Activated CD8-positive, alpha-beta memory T cell treated with anti-CD3 and anti-CD28 coated beads, Interleukin-2, amount 50 U/mL, for 48 hours (primary cell): ENCODE measurements at regions not wholly inside any gene's neighbourhood (a gene's known extent, or its start where the extent isn't known, plus 50 kb on each side); places are given as distances from the start of the nearest gene placed in this dataset.

ENCODE experiments used
- DNase-seq: peaks from one replicate; pipeline ENCODE4 v3.0.0-alpha.2; 2020

DNA sequence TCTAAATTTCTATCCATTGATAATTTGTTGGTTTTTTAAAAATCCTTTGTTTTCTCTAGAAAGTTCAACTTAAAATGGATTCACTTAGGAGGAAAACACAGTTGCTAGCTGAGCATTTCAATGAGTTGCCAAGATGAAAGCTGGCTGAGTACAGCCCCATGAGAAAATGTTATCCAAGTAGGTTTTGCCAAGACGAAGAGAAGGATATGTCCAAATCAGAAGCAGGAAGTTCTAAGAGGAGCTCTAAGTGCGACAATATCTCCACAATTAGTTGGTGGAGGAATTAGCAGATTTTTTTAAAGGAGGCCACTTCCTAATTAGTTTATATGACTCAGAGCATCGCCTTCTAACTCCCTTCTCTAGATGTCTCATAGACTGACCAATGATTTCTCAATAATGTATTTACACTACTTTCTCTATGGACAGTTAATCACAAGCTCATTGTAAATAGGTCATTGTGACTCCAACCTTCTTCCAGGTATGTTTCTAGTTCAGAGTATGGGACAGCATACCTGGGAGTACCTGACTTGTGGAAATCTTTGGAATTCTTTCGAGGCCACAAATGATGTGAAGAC is 873.3 kb upstream of the SOX9 start:
- DNase-seq: no peak

DNA sequence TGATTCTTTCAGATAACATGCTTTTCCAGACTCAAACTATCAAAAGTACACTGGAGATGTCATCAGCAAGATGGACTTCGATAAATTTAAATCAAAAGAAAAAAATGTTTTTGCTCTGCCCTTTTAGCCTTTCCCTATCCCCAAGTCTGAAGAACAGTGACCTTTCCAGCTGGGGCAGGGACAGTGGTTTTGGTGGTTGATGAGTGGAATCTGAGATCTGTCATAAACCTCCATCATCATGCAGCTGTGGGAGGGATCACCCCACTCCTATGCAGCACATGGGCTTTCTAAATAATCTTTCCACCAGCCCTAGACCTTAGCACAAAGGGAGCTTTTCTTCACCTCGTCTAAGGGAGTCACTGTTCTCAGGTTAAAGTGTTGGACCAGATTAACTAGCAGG is 869.5 kb upstream of the SOX9 start:
- no peak for DNase-seq

DNA sequence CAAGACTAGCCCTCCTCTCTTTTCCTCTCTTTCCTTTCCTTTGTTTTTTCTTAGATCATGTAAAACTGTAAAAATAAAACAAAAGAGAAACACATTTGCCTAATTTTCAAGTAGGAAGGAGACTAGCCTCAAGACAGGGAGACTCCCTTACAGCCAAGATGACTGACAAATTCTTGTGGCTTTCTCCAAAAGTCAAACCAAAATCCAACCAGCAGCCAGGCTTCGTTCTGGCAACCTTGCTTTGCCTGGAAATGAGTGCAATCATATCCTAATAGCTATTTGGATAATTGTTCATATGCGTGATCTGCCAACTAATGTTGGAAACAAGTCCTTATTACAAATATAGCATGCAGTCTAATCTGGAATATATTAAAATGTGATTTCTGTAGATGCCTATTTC is 868.9 kb upstream of the SOX9 start:
- no peak for DNase-seq

DNA sequence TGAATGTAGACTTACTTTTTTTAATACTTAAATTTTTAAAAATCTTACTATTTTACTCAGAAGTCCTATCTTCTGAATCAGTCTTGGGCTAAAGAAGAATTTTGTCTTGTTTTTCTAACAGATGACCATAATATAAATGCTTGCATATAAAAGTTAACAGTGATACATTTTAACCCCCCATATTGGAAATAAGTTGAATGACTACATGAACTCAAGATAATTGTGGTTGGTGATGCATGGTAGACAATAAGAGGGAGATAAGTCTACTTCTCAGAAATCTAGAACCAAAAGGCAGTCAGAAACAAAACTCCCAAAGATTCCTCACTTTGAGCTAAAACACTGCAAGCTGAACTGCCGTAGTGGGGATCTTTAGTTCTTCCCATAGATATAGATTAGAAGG is 868.4 kb upstream of the SOX9 start:
- DNase-seq: no peak

DNA sequence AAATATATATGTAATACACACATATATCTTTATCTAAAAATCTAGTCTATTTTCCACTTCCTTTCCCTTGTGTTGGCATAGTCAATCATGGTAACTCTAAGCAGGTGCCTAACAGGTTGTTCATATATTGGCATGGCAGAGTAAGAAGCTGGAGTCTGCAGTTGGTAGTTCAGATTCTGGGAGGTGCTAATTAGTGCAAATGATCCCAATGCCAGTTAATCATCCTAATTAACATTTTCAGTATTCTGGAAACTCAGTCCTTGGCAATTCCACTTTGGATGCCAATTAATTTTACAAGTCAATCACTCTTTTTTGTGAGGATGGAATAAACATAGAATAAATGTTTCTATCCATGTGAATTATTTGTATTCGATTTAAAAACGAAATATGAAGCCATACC is 863.7 kb upstream of the SOX9 start:
- no peak for DNase-seq

DNA sequence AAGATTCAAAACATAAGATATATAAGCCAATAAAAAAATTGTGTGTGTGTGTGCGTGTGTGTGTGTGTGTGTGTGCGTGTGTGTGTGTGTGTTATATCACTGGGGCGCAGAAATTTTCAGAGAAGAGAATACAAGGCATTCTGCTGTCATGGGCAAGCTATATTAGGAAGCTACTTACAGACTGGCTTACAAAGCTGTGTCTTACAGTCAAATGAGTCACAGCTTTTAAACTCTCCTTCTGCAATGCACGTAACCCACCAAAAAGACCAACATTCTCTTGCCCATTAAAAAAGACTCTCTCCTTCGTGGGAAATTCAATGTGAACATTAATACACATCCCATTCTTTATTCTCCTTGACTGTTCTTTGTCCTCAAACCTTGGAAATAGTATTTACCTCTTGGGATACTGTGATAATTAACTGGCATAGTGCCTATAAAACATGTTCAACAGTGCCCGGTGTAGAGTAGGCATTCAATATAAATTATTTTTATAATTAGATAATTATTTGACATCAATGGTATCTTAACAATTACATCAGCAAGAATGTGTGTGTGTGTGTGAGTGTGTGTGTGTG is 860.4 kb upstream of the SOX9 start:
- DNase-seq: no peak

DNA sequence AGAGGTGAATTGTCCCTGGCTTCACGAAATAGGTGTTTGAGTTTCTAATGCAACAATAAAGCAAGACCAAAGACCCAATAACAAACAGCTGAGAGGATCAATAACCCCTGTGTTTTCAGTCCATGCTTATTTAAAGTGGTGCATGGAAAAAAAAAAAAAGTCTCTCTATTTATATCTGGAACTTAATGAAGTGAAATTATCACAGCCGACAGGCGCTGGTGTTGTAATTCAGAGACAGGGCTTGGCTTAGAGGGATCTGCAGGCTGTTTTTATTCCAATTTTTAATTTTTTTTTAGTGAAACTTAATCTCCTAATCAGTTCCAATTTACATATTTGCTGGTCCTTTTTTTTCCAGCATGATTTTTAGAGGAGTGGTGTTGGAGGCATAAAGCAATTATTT is 858.2 kb upstream of the SOX9 start:
- no peak for DNase-seq

DNA sequence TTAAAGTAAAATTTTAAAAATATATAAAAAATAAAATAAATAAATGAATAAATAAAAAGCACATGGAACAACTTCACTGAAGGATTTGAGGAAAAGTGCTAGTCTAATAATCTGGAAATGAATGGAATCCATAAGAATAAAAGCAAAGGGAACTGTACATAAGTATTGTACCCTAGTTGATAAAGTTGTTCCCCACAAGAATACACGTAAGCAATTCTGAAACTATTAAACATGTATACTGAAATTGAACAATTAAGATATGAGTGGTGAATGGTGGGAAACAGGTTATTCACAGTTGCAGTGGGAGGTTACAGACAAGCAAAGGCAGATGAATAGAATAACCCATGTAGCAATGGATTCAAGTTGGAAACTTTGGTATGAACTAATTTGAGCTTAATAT is 853.2 kb upstream of the SOX9 start:
- DNase-seq: no peak

DNA sequence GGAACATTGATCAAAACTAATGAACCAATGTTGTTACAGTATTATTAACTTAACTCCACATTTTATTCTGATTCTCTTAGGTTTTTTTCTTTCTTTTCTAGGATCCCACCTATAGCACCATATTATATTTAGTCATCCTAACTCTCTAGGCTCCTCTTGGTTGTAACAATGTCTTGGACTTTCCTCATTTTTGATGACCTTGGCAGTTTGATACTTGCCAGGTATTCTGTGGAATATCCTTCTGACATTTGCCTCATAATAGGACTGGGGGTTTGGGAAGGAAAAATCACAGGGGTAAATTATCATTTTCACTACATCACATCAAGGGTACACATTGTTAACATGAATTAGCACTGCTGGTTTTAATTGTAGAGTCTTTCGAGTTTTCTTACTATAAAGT is 851.6 kb upstream of the SOX9 start:
- DNase-seq: no peak

DNA sequence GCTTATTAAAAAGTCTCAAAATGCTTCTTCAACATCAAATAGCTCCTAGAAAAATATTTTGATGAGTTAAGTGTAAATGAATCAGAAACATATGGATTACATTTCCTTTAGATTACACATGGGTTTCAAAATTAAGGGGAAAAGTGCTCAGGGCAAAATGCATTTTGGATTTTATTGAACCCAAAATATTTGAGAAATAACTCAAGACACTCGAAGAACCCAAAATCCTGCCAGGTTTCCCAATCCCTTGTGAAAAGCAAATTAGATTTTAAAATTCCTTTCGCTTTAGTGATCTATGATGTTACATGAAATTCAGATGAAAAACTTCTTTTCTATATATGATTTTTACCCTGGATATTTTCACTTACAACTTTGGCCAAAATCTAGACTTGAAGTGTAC is 847.4 kb upstream of the SOX9 start:
- no peak for DNase-seq

DNA sequence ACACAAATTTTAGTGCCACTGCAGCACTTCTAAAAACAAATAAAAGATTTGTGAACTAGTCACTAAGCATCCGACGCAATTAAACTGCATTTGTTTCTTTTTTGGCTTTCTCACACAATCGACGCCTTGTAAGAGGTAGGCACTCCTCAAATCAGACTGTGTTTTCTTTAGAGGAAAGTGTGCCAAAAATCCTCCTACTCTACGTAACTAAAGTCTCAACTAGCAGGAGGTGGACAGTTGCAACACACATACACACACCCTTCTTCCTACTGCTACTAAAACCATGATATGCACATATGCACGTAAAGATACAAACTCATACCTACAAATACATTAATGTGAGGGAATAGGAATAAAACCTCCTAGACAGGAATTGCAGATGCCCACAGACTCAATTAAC is 844.7 kb upstream of the SOX9 start:
- no peak for DNase-seq

DNA sequence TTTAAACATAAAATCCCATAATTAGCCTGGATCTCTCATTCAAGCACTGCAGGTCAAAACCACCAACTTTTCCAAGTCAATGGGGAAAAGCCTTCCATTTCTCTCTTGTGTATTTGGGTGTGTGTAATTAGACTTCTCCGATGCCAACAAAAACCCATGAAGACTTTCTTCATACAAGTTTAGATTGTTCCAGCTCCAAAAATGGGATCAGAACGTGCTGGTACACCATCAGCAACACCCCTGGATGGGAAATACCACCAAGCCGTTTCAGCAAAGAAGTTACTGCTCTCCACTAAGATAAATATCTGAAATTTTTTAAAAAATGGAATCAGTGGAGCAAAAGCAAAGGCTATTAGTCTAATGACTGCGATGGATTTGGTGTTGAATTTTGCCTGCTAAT is 837.3 kb upstream of the SOX9 start:
- DNase-seq: no peak

DNA sequence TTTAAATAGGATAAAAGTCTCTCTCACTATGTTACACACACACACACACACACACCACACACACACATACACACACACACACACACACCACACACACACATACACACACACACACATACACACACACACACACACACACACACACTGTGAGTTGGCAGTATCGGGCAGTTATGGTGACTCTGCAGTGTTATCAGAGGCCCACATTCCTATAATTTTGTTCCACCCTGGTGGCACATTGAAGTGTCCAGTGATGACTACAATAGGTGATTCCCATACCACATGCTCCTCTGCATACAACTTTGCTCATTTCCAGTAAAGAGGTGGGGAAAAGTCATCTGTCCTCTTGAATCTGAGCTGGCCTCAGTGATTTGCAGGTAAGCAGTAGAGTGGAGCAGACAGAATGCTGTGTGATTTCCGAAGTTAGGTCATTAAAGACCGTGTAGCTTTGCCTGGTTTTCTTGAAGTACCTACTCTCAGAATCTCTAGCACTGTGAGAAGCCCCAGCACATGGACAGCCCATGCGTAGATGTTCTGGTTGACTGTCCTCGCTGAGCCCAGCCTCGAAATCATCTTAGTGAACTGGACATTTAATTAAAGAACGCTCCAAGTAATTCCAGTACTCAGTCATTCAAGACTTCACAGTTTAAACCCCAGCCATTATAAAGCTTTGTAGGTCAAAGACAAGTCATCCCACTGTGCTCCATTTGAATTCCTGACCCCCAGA is 836.6 kb upstream of the SOX9 start:
- no peak for DNase-seq

DNA sequence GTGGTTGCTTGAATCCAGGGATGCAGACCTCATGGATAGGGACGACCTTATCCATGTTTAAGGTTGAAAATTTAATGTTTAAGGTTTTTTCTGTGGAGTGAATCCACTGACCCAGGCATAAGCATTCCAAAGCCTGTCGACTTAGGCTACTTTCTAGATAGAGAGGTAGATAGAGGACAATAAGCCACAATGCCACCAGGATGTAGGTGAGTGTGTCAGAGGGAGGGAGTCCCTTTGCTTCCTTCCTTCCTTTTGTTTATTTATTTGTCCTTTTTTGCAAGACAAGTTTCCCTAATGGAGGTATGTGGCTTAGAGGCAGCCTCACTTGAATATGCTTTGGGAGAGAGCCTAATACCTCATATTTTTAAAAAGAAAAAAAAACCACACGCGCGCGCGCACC is 834.2 kb upstream of the SOX9 start:
- DNase-seq: no peak

DNA sequence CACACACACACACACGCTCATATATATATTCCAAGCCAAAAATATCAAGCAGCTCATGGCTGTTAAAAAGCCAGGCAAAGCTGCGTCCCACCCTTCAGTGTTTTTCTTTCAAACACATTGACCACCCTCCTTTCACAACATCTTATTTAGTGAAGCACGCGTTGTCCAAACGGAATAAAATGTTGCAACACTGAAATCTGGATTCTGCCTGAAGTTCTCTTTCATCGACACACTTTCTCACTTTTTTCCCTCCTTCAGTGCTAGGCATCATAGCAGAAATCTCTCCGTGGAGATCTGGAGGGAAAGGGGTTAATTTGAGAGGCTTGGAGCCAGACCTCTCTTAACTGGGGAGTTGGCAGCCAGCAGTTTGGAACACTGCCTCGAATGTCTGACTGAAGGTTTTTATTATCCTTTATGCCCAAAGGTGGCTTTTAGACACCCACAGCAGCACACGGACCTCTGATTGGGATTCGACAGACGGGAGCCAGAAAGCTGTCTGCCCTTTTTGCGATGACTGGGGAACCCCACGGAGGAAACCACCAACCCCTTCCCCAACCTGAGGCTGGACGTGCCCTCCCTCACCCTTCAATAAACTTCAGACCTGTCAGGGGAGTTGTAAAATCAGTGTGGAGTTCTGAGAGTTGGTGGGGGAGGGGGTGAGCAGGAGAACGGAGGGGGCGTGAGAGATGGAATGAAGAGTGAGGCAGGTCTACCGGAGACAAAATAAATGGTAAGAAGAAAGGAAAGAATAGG is 833.6 kb upstream of the SOX9 start:
- no peak for DNase-seq

DNA sequence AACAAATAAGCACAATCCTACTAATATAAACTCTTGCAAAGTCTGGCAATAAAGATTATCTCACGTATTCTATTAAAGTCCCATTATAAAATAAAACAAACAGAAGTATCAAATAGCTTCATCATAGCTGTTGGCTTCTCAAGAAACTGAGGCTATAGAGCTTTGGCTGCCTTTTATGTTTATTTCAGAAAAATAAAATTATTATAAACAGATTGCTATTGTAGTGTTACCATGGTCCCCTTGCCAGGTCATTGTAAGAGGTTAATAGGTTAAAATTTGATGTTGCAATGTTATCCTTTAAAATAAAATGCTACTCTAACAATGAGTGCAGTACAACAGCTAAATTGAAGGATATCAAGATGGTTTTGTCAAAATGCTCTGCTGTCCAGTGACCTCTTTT is 828.8 kb upstream of the SOX9 start:
- no peak for DNase-seq

DNA sequence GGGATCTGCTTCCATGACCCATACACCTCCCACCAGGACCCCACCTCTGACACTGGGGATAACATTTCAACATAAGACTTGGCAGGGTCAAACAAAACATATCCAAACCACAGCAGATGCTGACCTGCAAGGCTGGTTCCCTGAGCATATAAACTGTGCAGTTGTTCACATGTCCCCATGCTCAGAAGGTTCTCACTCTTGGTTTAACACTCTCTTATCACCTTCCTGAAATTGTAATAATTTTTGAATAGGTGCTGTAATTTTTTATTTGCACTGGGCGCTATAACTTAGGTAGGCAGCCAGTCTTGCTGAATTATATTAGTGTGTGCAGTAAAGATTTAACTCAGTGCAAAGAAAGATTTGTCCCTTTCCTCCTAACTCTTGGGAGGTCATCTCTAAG is 824.8 kb upstream of the SOX9 start:
- DNase-seq: no peak

DNA sequence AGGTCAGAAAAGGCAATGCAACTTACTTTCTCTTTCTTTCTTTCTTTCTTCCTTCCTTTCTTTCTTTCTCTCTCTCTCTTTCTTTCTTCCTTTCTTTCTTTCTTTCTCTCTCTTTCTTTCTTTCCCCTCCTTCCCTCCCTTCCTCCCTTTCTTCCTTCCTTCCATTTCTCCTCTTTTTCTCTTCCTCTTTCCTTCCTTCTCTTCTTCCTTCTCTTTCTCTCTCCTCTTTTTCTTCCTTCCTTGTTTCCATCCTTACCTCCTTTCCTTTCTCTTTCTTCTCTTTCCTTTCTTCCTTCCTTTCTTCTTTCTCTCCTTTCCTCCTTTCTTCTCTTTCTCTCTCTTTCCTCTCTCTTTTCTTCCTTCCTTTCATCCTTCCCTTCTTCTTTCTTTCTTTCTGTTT is 819.8 kb upstream of the SOX9 start:
- no peak for DNase-seq

DNA sequence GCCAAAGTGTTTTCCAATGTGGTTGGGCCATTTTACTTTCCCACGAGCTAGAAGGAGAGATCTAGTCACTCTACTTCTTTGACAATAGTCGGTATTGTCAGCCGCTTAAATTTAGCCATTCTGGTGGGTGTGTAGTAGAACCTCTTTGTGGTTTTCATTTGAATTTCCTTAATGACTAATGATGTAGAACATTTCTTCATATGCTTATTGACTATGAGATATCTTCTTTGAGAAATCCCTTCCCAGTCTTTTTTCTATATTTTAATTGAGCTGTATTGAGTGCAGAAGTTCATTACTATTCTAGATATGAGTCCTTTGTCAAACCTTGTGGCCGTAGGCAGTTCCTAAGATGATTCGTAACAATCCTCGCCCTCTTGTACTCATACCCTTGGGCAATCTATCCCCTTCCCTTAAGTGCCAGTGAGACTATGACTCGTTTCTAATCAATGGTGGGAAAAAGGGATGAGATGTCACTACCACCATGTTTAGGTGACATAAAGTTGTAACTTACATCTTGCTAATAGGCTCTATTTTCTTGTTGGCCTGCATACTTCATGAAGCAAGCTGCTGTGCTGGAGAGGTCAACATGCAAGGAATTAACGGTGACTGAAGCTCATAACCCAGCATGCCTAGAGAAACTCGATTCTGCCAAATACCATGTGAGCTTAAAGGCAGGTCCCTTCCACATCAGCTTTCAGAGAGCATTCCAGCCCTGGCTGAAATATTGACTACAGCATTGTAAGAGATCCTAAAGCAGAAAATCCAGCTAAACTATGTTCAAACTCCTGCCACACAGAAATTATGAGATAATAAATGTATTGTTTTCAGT is 817.9 kb upstream of the SOX9 start:
- DNase-seq: no peak

DNA sequence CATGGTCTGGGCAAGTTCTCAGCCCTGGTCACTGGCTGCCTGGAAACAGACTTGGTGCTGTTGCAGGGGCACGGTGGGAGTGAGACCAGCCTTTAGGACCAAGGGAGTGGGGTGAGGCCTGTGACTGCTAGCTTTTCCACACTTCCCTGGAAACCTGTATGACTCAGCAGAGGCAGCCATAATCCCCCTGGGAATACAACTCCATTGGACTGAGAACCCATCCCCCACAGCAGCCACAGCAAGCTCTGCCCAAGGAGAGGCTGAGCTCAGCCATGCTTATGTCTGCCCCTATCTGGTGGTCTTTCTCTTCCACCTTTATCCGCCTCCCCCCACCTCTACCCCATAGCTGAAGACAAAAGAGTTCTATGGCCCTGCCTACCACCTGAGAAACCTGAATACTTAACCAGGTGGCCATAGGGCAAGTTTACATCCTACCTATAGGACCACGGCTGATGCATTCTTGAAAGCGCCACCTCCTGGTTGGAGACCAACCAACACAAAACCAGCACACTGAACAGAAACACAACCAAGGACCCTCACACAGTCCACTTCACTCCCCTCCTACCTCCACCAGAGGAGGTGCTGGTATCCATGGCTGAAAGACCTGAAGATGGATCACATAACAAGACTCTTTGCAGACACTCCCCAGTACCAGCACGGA is 816.2 kb upstream of the SOX9 start:
- no peak for DNase-seq

DNA sequence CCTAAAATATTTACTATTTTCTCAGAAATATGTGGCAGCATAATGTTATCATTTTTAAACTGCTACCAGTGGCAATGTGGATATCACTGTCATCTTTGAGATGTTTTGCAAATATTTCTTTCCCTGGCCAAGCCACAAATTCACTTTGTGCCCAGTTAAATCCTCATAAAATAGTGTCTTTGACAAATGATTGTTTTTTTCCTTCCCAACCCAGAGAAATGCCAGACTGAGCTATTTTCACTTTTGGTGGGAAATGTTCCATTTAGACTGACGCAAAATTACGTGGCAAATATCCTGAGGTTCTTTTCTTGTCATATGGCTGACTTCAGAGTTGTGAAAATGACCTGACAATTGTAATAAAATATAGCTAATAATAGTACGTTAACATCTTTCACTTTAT is 807.0 kb upstream of the SOX9 start:
- no peak for DNase-seq

DNA sequence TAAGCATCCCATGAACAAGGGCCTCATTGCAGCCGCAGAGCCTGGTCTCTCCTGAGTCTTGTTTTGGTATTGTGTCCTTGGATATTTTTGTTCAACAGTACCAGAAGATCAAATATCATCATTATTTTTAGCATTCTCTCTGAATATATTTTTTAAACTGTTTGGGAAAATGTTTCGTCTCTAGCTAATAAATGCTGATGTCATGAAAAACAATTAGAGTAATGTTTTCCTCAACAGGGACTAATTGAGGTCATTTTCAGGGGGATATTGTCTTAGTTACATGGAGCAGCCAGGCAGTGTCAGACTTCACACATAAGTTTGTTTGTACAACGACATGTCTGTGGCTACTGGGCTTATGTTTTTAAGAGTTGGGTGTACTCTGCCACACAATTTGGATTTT is 805.3 kb upstream of the SOX9 start:
- DNase-seq: no peak
